Lung (tissue), 11 donors: ENCODE measurements at regions not wholly inside any gene's neighbourhood (a gene's known extent, or its start where the extent isn't known, plus 50 kb on each side); places are given as distances from the start of the nearest gene placed in this dataset.

Experiments used
- ATAC-seq: fragments of 200-7000 bp; cut with Tn5 transposase; one replicate; pipeline ENCODE4 v1.9.1; 2020; ENCODE audit warnings: moderate number of reproducible peaks; ENCODE audit not compliant: insufficient read depth, low FRiP score
- DNase-seq, 3 donors: peaks; one replicate each; pipeline ENCODE4 v3.0.0-alpha.2; 2013 to 2017
- H3K27ac ChIP-seq, 2 donors: one replicate each; pipeline ENCODE4 v1.5.1; 2013; ENCODE audit warnings: mild to moderate bottlenecking in 2 of 2, moderate library complexity in 2 of 2, control low read depth in 1 of 2, inconsistent platforms in 1 of 2, low read depth in 1 of 2, low read length in 1 of 2
- H3K27me3 ChIP-seq, 3 donors: one replicate each; pipeline ENCODE4 v1.5.1; 2013; ENCODE audit warnings: low read length in 2 of 3; ENCODE audit not compliant: control insufficient read depth in 3 of 3, insufficient read depth in 3 of 3
- H3K36me3 ChIP-seq, 4 donors: one replicate each; pipeline ENCODE4 v1.5.1; 2013; ENCODE audit warnings: low read length in 4 of 4, mild to moderate bottlenecking in 1 of 4, moderate library complexity in 1 of 4; ENCODE audit not compliant: control insufficient read depth in 4 of 4, insufficient read depth in 4 of 4
- H3K4me1 ChIP-seq, 5 donors: one replicate each; pipeline ENCODE4 v1.5.1; 2013; ENCODE audit warnings: low read length in 5 of 5, mild to moderate bottlenecking in 2 of 5, moderate library complexity in 1 of 5; ENCODE audit not compliant: control insufficient read depth in 5 of 5, insufficient read depth in 5 of 5
- H3K4me3 ChIP-seq: one replicate; pipeline ENCODE4 v1.5.1; 2013; ENCODE audit warnings: mild to moderate bottlenecking, control low read depth, moderate library complexity
- H3K9ac ChIP-seq, 2 donors: one replicate each; pipeline ENCODE4 v1.5.1; 2013; ENCODE audit warnings: low read length in 2 of 2, control low read depth in 1 of 2; ENCODE audit not compliant: insufficient read depth in 1 of 2
- H3K9me3 ChIP-seq, 4 donors: one replicate each; pipeline ENCODE4 v1.5.1; 2013; ENCODE audit warnings: low read length in 3 of 4, mild to moderate bottlenecking in 1 of 4, moderate library complexity in 1 of 4; ENCODE audit not compliant: control insufficient read depth in 4 of 4, insufficient read depth in 3 of 4
- WGBS, 2 donors: extraction: QIAGEN DNeasy Blood & Tissue Kit; methylation state at CpG; one replicate each; pipeline ENCODE4 v1.1.7; 2013; 5-methylcytosine and 5-hydroxymethylcytosine counted together
- TF ChIP-seq, protein P1 (sequence below): IDR thresholded peaks from 2 replicates; pipeline ENCODE4 v1.5.1; 2012; ENCODE audit warnings: mild to moderate bottlenecking; ENCODE audit errors: control extremely low read depth, extremely low read depth
- donor health status: control.
- donor health status: control.
- donor health status: Bipolar disorder and iron deficiency.
- donor health status: healthy.
- donor health status: DM: yes; HTN: yes; CAD: no.

DNA sequence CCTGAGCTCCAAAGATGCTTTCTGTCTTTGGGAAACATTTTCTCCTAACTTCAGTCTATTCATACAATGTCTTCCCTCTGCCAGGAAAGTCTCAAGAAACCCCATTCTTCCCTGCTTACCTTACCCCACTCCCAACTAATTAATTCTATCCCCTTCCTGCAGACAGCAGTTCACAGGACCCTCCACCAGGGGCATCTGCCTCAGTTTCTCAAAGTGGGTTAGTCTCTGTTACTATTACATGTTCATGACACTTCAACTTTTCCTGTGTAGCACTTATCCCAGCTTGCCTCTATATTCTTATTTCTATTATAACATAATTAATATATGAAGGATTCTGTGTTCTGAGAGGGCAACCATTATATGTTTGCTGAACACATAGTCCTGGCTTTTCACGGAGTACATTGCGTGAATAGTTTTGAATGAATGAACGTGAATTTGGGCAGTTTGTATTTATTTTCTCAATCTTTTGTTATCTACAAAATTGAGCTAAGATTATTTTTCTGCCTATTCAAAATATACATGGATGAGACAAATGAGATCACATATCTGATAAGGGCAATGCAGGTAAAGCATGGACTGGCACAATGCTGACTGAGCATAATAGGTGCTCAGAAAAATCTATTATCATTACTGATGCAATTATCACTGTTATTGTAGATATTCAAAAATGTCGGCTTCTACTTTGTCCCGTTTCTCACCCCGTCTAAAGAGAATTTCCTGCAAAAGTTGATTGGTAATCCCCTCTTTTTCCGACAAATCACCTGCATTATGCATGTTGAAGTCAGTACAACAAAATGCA, 341.1 kb downstream of the BRINP1 start:
- Histone ChIP-seq H3K9ac (no peak overlapping the region), H3K4me3 (no peak overlapping the region), H3K9me3 (no peaks in the 10 kb centered on the region), H3K4me1 (peaks cover 0 to 12% (median 0%) of the 10 kb centered on the region in 5 donors), H3K27me3 (no peaks in the 10 kb centered on the region), H3K36me3 (no peaks in the 10 kb centered on the region), H3K27ac (peak overlapping the region in 1 of 2 donors; percentile 97)
- no peak for DNase-seq
- 63 to 76% methylated on average over 7 of the region's 7 CpGs for WGBS, 2 donors
- TF ChIP-seq, protein P1, sequence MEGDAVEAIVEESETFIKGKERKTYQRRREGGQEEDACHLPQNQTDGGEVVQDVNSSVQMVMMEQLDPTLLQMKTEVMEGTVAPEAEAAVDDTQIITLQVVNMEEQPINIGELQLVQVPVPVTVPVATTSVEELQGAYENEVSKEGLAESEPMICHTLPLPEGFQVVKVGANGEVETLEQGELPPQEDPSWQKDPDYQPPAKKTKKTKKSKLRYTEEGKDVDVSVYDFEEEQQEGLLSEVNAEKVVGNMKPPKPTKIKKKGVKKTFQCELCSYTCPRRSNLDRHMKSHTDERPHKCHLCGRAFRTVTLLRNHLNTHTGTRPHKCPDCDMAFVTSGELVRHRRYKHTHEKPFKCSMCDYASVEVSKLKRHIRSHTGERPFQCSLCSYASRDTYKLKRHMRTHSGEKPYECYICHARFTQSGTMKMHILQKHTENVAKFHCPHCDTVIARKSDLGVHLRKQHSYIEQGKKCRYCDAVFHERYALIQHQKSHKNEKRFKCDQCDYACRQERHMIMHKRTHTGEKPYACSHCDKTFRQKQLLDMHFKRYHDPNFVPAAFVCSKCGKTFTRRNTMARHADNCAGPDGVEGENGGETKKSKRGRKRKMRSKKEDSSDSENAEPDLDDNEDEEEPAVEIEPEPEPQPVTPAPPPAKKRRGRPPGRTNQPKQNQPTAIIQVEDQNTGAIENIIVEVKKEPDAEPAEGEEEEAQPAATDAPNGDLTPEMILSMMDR, result no peak
- ATAC-seq, result no peak

GRCh38 chr9:119029886-119030285, 339.3 kb downstream of the BRINP1 start:
- H3K36me3 ChIP-seq, result no peaks in the 10 kb centered on the region
- ATAC-seq (no peak), DNase-seq (no peak)
- peaks cover 0 to 9% (median 0%) of the 10 kb centered on the region in 5 donors for H3K4me1 ChIP-seq
- peaks cover 0 to 4% (median 0%) of the 10 kb centered on the region in 4 donors for H3K9me3 ChIP-seq
- no peaks in the 10 kb centered on the region for H3K27me3 ChIP-seq
- no peak overlapping the region for H3K9ac ChIP-seq
- no peak overlapping the region for H3K27ac ChIP-seq
- 91 to 92% methylated on average over 5 of the region's 5 CpGs for WGBS, 2 donors
- H3K4me3 ChIP-seq, result no peak overlapping the region
- TF ChIP-seq, protein P1, result no peak

GRCh38 chr9:119033596-119033995, 335.6 kb downstream of the BRINP1 start:
- ATAC-seq (no peak), DNase-seq (no peak)
- no peaks in the 10 kb centered on the region for H3K36me3 ChIP-seq
- H3K4me1 ChIP-seq, result peaks cover 0 to under 1% (median 0%) of the 10 kb centered on the region in 5 donors
- H3K9me3 ChIP-seq, result peaks cover 0 to 4% (median 0%) of the 10 kb centered on the region in 4 donors
- no peaks in the 10 kb centered on the region for H3K27me3 ChIP-seq
- no peak overlapping the region for H3K4me3 ChIP-seq
- H3K9ac ChIP-seq, result no peak overlapping the region
- H3K27ac ChIP-seq, result no peak overlapping the region
- TF ChIP-seq, protein P1, result no peak
- 57 to 83% methylated on average over 3 of the region's 3 CpGs for WGBS, 2 donors
